H1 (cell line): ENCODE measurements at regions not wholly inside any gene's neighbourhood (a gene's known extent, or its start where the extent isn't known, plus 50 kb on each side); places are given as distances from the start of the nearest gene placed in this dataset.

Source experiments
- MAFK ChIP-seq: IDR thresholded peaks from 2 replicates; pipeline ENCODE4 v1.6.1; 2012; ENCODE audit warnings: low read depth, mild to moderate bottlenecking, improper control_type of control experiment, low read length

DNA sequence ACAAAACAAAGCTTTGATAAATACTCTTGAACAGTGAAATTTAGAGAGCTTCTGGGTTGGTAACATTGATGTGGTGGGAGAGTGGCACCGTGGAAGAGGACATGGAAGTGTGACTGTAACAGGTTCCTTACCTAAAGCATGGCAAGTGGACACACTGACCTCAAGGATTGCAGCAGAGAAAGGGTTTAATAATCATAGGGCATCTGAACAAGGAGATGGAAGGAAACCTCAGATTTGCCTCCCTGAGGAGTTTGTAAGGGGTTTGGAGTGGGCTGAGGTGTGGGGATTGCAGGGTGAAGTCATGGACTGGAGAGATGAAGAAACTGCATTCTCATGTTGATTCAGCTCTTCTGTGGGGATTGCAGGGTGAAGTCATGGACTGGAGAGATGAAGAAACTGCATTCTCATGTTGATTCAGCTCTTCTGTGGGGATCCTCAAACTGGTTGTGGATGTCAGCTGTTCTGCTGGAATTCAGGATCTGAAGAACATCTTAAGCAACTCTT, 83.8 kb upstream of the TLK1 start (continued):
- no peak for TF ChIP-seq MAFK
